ENCODE measurements at regions not wholly inside any gene's neighbourhood (a gene's known extent, or its start where the extent isn't known, plus 50 kb on each side); places are given as distances from the start of the nearest gene placed in this dataset.

DNA sequence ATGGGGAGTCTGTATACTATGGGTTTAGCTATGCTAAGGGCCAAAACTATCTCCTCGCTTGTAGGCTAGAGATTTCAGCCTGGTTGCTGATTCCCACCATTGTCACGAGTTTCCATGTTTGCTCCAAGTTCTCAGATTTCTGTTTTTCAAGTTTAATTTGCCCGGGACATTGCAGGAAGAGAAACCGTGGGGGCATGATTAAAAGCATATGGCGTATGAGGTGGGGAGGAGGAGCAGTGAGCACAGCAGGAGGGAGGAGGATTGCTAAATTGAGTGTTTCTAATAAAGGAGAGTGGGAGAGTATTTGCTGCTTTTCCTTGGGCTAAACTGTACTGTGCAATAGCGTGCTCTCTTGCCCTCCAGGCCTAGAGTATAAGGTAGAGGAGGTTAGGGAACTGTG is 558.4 kb downstream of the METTL15 start:
- no peak for DNase-seq (ENCODE audit: extremely low read depth, low read depth)

DNA sequence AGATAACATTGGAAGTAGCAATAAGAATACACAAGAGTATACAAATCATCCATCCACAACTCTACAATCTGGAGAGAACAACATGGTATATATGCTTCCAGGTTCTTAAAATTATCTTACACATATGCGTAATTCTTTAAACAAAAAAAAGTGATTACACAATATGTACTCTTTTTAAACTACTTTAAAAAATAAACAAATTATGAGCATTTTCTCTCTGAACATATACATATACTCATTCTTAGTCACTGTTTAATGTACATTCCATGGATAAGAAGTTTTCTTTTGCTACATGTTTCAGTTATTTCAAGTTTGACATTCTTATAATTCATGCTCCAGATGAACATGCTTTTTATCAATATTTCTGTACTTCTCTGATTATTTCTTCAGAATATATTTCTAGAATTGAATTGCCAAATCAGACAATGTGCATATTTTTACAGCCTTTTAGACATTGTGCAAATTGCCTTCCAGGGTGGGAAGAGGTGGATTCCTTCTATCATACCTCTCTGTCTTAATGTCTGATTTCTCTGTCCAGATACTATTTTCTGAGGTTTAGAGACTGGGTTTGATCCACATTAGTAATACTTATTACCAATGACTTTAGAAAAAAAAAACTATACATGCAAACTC is 551.6 kb downstream of the METTL15 start:
- no peak for DNase-seq (ENCODE audit: extremely low read depth, low read depth)

DNA sequence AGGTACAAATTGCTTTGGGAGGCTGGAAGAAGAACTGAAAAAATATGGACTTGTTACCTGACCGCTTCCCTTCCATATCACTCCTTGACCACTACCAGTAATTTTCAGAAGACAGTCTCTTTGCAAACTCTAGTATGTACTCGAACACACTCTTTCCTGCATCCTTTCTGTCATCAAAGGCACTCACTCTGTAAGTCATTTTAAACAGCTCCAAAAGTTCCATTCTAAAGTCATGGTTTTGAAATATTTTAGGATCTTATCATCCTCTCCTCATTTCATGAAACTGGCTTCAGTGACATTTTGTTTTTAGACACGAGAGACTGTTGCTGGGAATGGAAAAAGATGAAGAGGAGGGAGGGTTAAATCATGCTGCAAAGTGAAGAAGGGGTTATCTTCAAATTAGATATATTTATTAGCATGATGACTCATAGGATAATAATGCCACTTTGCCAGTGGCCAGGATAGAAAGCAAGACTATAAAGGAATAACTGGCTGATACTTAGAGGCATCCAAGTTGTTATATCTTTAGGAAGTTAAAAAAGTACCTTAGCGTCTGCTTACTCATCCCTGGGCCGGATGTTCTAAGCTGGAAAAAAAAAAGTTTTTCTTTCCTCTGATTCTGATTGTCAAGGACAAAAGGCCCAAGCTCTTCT is 549.3 kb downstream of the METTL15 start:
- DNase-seq (ENCODE audit: extremely low read depth, low read depth), result no peak

DNA sequence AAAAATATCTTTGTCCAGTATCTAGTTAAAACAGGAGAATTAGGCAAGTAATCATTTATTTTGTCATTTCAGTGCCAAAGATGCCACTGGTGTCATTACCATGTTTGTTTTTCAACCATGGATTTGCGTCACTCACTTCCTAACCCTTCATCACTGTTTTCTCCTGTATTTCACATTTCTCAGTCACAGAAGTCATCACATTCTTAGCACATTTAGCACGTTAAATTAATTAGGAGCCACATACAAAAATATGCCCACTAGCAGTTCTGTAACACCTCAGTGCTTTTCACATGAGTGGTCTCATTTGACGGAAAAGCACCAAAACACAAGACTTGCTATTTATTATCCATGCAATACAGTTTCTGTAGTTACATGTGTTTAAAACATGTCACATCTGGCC is 546.0 kb downstream of the METTL15 start:
- peak; percentile 94 for DNase-seq (ENCODE audit: extremely low read depth, low read depth)

DNA sequence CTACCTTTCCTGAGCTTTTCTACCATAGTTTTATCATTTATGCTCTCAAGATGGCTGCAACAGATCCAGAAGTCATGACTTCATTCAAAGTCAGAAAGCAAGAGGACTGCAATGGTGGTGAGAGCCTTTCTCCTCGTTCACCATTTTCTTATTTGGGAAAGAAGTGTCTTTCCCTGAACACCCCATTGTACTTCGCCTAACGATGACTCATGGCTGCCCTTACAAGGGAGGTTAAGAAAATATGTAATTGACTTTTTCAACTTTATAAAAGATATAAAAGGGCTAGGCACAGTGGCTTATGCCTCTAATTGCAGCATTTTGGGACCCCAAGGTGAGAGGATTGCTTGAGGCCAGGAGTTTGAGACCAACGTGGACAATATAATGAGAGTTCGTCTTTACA is 541.7 kb downstream of the METTL15 start:
- DNase-seq (ENCODE audit: extremely low read depth, low read depth), result no peak

DNA sequence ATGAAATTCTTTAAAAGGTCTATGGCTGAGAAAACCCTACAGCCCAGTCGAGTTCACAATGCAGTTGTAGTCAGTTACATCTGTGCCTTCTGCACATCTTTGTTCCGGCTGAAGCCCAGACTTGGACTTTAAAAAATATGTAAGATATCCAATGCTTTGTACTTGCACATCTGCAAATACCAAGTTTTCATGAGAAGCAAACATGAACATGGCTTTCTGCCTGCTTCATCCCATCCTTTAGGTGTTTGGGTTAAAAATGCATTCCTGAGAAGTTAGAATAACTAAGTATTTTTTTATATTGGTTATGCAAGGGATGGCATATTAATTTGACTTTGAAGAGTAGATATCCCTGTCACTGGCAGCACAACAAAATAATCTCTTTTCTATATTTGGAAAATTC is 528.4 kb downstream of the METTL15 start:
- DNase-seq (ENCODE audit: extremely low read depth, low read depth), result no peak

DNA sequence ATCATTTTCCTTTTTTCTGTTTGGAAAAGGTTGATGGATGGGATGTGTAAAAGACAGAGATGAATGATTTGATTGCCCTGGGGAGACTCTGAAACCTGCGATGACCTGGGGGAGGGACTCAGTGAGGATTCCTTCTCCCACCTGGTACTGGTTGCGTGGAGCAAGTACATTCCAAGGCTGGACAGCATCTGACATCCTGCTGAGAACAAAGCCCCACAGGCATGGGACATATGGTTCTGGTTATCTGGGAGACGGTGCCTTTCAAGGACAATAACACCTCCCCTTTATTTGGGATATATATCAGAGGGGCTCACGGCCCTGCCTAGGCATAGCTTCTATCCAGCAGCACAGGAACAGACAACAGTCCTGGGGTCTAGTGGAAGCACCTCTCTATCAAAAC is 527.8 kb downstream of the METTL15 start:
- DNase-seq (ENCODE audit: extremely low read depth, low read depth), result no peak

DNA sequence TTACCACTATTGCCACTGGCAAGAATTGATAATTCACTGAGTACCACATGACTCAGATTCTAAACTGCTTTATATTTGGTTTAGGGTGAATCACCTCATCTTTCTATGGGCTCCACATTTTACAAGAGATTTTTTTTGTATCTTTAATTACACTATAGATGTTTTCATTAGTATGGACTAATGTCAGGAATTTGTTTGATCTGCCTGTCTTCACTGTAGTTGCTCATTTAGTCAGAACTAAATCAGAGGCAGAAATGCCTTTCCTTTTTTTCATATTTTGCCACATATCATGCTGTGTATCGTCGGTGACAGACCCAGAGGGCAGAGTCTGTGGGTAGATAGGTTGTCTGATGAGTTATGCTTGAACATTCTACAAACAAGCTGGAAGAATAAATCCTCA is 524.1 kb downstream of the METTL15 start:
- no peak for DNase-seq (ENCODE audit: extremely low read depth, low read depth)

DNA sequence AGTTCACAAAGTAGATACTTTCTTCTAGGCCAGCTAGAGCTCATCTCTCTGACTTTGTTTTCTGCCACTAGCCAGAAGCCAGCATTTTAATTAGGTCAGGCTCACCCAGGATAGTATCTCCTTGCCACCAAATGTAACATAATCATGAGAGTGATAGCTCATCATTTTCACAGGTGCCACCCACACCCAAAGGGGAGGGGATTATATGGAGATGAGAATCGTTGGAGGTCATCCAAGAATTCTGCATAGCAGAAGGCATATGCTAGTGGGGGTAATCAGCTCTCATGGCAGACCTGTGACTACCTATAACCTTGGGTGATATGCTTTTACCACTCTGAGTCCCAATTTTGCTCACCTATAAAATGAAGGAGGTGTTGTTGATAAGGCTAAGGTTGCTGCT is 523.0 kb downstream of the METTL15 start:
- no peak for DNase-seq (ENCODE audit: extremely low read depth, low read depth)

DNA sequence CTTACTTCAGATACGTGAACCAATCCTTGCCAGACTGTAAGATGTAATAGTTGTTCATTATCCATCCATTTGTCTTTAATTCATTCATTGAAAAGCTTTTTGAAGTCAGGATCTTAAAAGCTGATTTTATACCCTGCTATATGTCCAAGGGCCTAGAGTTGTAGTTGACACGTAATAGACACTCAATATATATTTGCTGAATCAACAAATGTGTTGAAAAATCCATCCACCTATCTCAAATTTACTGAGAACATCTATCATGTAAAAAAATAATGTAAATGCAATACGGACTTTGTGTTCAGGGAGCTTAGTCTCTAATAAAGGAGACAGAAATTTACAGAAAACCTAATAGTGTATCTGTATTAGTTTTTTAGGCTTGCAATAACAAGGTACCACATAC is 521.0 kb downstream of the METTL15 start:
- no peak for DNase-seq (ENCODE audit: extremely low read depth, low read depth)

DNA sequence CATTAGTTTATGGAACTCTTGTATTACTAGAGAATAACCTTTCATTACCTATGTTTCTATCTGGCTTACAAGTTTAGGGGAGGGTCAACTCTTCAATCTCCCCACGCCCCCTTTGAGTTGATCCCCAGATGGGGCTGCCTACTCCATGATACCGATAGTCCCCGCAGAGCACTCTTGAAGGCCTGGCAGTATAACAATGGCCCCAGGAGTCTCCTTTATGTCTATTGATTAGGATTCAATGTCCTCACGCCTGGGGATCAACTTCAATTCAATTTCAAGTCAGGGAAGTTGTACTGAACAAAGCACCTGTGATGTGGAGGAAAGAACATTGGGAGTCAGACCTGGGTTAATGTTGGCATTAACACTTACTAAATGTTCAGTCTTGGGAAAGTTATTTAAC is 520.2 kb downstream of the METTL15 start:
- no peak for DNase-seq (ENCODE audit: extremely low read depth, low read depth)

DNA sequence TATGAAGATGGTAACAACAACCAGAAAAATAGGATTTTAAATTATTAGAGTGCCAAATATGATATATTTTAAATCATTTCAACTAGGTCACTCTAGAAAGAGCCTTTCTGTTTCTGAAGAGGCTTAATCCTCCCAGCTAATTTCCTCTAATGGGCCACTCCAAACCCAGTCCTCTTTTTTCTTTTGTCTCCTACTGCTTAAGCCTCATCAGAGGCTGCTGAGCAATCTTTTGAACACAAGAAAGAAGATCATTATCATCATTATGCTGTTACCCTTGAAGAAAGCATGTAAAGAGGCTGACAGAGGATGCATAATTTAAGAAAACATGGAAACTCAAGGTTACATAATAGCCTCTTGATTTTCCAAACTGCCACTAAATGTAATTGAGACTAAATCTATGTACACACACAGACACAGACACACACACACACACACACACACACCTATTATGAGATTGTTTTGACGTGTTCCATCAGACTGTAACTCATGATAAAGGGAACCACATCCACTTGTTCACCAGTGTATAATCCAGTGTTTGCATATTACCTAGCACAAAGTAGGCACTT is 519.6 kb downstream of the METTL15 start:
- no peak for DNase-seq (ENCODE audit: extremely low read depth, low read depth)

DNA sequence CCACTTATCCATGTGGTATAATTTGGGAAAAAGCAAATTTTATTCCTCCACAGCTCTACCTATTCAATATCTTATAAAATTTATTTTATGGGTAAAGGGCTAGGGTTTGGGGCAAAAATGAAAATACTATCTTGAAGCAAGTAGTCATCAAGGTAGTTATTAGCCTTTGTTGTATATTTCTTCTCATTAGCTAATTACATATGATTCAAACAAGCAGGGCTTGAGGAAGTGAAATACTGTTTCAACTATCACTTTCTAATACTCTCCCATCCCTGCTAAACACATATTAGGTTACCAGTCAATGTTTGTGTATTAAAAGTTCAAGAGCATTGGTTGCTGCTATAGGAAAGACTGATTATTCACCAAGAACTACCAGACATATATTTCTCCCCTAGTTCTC is 517.3 kb downstream of the METTL15 start:
- DNase-seq (ENCODE audit: extremely low read depth, low read depth), result no peak

DNA sequence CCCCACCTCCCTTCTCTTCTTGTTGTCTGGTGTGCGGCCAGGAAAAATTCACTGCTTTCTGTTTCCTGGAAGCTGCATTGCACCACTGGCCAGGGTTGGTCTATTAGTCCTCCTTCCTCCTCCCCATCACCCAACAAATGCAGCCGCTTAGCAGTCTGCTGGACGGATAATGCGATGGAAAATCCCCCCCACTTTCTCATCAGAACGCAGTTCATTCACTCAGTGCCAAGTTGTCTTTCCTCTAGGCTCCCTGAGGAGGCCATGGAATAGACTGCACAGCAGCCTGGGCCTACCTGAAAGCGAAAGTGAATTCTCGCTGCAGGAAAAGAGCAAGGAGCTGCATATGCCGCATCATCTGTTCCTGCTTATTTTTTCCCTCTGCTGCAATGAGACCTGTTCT is 513.6 kb downstream of the METTL15 start:
- no peak for DNase-seq (ENCODE audit: extremely low read depth, low read depth)

DNA sequence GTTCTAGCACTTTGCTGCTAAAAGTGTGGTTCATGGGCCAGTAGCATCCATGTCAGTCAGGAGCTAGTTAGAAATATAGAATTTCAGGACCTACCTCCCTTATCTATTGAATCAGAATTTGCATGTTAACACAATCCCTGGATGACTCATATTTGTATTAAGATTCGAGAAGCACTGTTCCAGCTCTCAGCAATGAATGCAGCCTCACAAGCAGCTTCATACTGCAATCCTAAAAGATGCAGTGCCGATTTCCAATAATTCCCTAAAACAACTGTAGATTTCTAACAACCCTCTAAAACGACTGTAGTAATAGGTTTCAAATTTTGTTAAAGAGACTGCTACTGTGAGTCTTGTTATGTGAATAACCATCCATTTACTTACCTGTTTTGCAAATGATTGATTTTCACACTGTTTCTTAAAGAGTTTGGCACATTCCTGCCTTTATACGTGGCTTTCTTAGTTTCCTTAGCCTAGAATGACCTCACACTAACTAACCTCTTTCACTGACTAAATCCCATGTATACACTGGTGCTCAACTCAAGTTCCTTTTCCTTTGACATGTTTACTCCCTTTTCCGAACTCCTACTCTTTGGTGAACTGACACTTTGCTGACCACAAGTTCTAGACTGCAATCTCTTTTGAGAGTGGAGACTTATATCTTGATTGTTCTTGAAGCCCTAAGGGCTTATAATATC is 511.8 kb downstream of the METTL15 start:
- peak; percentile 76 for DNase-seq (ENCODE audit: extremely low read depth, low read depth)

DNA sequence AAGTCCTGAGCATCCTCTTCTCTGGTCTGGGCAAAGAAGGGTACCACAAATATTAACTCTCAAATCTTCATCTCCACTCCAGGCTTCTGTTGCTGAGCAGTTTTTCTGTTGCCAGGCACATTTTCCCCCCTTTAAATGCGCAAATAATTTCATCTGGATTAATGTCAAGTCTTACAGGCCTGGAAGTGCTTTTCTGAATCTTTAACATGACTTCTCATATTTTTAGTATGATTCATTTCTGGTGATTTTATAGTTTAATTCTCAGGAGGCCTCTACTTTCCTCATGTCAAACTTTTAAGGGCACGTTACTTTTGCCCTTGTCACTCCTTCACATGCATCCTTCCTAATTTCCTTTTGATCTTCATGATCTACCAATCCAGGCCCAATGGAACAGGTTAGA is 510.2 kb downstream of the METTL15 start:
- no peak for DNase-seq (ENCODE audit: extremely low read depth, low read depth)

DNA sequence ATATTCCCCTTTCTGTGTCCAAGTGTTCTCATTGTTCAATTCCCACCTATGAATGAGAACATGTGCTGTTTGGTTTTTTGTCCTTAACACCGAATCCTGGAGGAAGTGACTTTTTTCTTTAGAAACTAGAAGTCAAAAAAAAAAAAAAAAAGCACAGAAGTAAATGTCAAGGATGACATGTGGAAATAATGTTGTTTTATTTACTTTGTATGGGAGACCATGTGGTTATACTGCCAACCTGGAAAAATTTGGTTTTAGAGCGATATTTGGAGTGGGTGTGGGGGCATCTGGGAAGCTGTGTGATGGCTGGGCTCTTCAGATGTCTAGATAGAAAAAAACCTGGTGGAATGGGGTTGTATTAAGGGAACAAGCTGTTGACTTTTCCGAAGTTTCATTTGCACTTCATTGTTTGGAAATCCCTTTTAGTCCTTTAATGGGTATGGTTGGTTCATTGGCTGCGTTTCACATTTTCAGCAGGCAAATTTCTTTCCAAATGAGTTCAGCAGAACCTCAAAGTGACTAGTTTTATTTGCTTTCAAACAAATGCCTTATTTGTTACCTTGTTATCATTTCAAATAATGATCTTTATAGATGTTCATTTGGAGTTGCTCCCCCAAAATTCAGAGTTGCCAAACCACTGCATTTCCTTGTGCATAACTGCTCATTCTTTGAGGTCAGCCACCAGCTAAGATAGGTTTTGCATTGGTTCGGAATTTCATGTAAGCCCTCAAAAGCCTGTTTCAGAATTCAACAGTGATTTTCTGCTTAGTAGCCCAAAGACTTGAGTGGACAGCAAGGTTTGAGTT is 508.2 kb downstream of the METTL15 start:
- DNase-seq (ENCODE audit: extremely low read depth, low read depth), result no peak

DNA sequence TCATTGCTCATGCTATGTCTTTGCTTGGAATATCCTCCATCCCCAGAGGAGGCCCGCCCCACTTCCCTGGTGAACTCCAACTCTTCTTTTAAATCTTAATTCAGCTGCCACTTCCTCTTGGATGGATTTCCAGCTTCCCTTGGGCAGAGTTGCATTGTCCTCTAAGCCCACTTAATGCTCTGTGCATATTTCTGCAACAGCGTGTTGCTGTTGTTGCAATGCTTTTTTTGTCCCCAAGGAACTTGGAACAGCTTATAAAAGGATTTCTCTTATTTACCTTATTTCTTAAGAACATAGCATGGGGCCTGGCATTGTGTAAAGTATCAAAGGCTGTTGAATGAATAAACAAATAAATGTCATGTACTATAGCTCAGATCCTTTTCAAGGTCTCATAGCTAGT is 507.4 kb downstream of the METTL15 start:
- peak; percentile 58 for DNase-seq (ENCODE audit: extremely low read depth, low read depth)

DNA sequence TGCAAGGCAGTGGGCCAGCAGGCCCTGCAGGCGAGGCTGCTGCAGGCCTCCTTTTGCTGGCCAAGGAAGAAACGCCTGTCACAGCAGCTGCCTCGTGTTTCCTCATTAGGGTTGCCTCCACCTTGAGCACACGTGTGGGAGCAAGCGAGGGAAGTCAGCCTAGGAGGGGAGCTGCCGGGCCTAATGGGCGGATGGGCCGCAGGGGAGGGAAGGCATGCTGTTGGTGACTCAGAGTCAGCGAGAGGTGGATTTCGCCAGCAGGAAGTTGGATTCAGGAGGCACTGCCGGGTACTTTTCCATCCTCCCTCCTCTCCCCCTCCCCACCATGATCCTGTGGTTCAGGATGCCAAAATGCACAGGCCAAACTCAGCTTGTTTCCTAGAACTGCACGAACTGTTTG is 498.7 kb downstream of the METTL15 start:
- no peak for DNase-seq (ENCODE audit: extremely low read depth, low read depth)

DNA sequence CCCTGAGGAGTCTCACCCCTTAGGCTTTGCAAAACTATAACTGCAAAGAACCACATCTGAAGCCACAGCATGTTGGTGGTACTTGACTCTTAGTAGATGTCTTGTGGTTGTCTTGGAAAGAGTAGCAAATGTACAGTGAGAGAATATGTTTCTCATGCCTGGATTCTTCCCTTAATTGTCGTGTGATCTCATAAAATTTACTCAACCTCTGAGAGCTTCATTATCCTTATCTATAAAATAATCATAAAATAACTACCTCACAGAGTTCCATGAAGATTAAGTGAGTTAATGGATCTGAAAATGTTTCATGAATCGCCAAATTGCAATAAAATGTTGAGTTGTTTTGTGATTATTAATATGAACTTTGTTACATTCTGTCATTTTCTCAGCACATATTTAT is 491.5 kb downstream of the METTL15 start:
- no peak for DNase-seq (ENCODE audit: extremely low read depth, low read depth)

DNA sequence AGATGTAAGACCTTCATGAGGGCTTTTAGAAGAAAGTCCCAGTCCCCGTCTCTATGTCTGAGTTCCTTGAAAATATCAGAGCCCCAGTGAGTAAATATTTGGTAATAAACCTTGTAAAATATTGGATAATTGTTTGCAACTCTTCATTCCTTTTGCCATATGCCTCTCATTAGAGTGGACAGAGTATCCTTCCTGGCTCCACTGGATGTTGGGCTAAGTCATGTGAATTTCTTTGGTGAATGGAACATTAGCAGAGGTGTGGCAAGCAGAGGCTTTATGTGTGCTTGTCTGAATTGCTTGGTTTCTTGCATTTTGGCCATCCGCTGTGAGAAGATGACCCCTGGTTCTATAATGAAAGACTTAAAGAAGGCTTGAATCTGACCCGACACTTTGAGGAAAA is 490.3 kb downstream of the METTL15 start:
- no peak for DNase-seq (ENCODE audit: extremely low read depth, low read depth)
